Ectodermal cell (in vitro differentiated cells): ENCODE measurements at regions not wholly inside any gene's neighbourhood (a gene's known extent, or its start where the extent isn't known, plus 50 kb on each side); places are given as distances from the start of the nearest gene placed in this dataset.

Experiments used
- H3K27ac ChIP-seq: 2 replicates; pipeline ENCODE4 v1.7.0; 2013; ENCODE audit warnings: mild to moderate bottlenecking, low read depth, low read length; ENCODE audit not compliant: insufficient read depth, poor library complexity, severe bottlenecking
- H3K27me3 ChIP-seq: 2 replicates; pipeline ENCODE4 v1.7.0; 2013; ENCODE audit warnings: mild to moderate bottlenecking, low read length; ENCODE audit not compliant: insufficient read depth, control insufficient read depth, poor library complexity, severe bottlenecking
- H3K36me3 ChIP-seq: one replicate; pipeline ENCODE4 v1.7.0; 2013; ENCODE audit warnings: low read length; ENCODE audit not compliant: control insufficient read depth, insufficient read depth
- H3K4me1 ChIP-seq: one replicate; pipeline ENCODE4 v1.7.0; 2013; ENCODE audit warnings: low read length; ENCODE audit not compliant: control insufficient read depth, insufficient read depth
- H3K4me3 ChIP-seq: 2 replicates; pipeline ENCODE4 v1.7.0; 2013; ENCODE audit warnings: low read depth, low read length, control low read depth; ENCODE audit not compliant: insufficient read depth
- H3K9me3 ChIP-seq: 2 replicates; pipeline ENCODE4 v1.7.0; 2013; ENCODE audit warnings: mild to moderate bottlenecking, low read length, moderate library complexity; ENCODE audit not compliant: control insufficient read depth
- WGBS, 2 experiments: methylation state at CpG; one replicate each; pipeline ENCODE4 v1.1.7; 2013; ENCODE audit warnings: missing lambda C conversion rate in 2 of 2; 5-methylcytosine and 5-hydroxymethylcytosine counted together

- H3K27ac ChIP-seq: no peak overlapping the region
- 80% methylated on average over 2 of the region's 2 CpGs for WGBS, 2 experiments
- H3K27me3 ChIP-seq: no peaks in the 10 kb centered on the region
- H3K9me3 ChIP-seq: no peaks in the 10 kb centered on the region
- H3K4me1 ChIP-seq: peaks cover 7% of the 10 kb centered on the region
- no peak overlapping the region for H3K4me3 ChIP-seq
- H3K36me3 ChIP-seq: no peaks in the 10 kb centered on the region
Measured at GRCh38 chr2:12547566-12548170, 169.1 kb upstream of the TRIB2 start.

GRCh38 chr2:12548906-12549305 lies 167.8 kb upstream of the TRIB2 start:
- Histone ChIP-seq H3K27me3 (no peaks in the 10 kb centered on the region), H3K27ac (no peak overlapping the region), H3K4me1 (peaks cover 16% of the 10 kb centered on the region), H3K36me3 (no peaks in the 10 kb centered on the region), H3K4me3 (no peak overlapping the region), H3K9me3 (no peaks in the 10 kb centered on the region)
- whole genome bisulfite sequencing, 2 experiments: 54 to 89% methylated on average over 2 to 4 of the region's 4 CpGs

GRCh38 chr2:12549641-12550040 lies 167.1 kb upstream of the TRIB2 start:
- Histone ChIP-seq H3K36me3 (no peaks in the 10 kb centered on the region), H3K4me3 (no peak overlapping the region), H3K9me3 (no peaks in the 10 kb centered on the region), H3K27me3 (no peaks in the 10 kb centered on the region), H3K4me1 (peaks cover 24% of the 10 kb centered on the region), H3K27ac (no peak overlapping the region)
- WGBS, 2 experiments: 81 to 92% methylated on average over 1 to 2 of the region's 2 CpGs

GRCh38 chr2:12552092-12552491 lies 164.6 kb upstream of the TRIB2 start:
- Histone ChIP-seq H3K27me3 (no peaks in the 10 kb centered on the region), H3K27ac (no peak overlapping the region), H3K36me3 (no peaks in the 10 kb centered on the region), H3K4me3 (no peak overlapping the region), H3K4me1 (peaks cover 28% of the 10 kb centered on the region), H3K9me3 (no peaks in the 10 kb centered on the region)
- 95 to 98% methylated on average over 7 of the region's 7 CpGs for WGBS, 2 experiments

GRCh38 chr2:12554224-12555011 lies 162.3 kb upstream of the TRIB2 start:
- Histone ChIP-seq H3K9me3 (no peaks in the 10 kb centered on the region), H3K27ac (no peak overlapping the region)
- WGBS, 2 experiments: 58 to 60% methylated on average over 12 of the region's 12 CpGs

GRCh38 chr2:12555012-12555645 lies 161.6 kb upstream of the TRIB2 start:
- H3K27me3 ChIP-seq: no peaks in the 10 kb centered on the region
- H3K4me1 ChIP-seq: peaks cover 21% of the 10 kb centered on the region
- H3K27ac ChIP-seq: no peak overlapping the region
- WGBS, 2 experiments: 49 to 62% methylated on average over 2 of the region's 2 CpGs
- H3K9me3 ChIP-seq: no peaks in the 10 kb centered on the region
- H3K4me3 ChIP-seq: no peak overlapping the region
- H3K36me3 ChIP-seq: no peaks in the 10 kb centered on the region

More at GRCh38 chr2:12554224-12555011, 162.3 kb upstream of the TRIB2 start:
- Histone ChIP-seq H3K4me1 (peaks cover 21% of the 10 kb centered on the region), H3K4me3 (no peak overlapping the region), H3K36me3 (no peaks in the 10 kb centered on the region), H3K27me3 (no peaks in the 10 kb centered on the region)

GRCh38 chr2:12556762-12557161 lies 160.0 kb upstream of the TRIB2 start:
- Histone ChIP-seq H3K9me3 (no peaks in the 10 kb centered on the region), H3K4me3 (no peak overlapping the region), H3K4me1 (peaks cover 21% of the 10 kb centered on the region), H3K27me3 (no peaks in the 10 kb centered on the region), H3K36me3 (no peaks in the 10 kb centered on the region), H3K27ac (no peak overlapping the region)
- WGBS, 2 experiments: 93 to 95% methylated on average over 5 of the region's 5 CpGs

- H3K4me3 ChIP-seq: no peak overlapping the region
- 92 to 98% methylated on average over 4 of the region's 4 CpGs for WGBS, 2 experiments
Measured at GRCh38 chr2:12557688-12558087, 159.0 kb upstream of the TRIB2 start.

GRCh38 chr2:12558519-12558918 lies 158.2 kb upstream of the TRIB2 start:
- Histone ChIP-seq H3K27ac (no peak overlapping the region), H3K9me3 (no peaks in the 10 kb centered on the region), H3K4me3 (no peak overlapping the region), H3K27me3 (no peaks in the 10 kb centered on the region), H3K4me1 (peaks cover 16% of the 10 kb centered on the region), H3K36me3 (no peaks in the 10 kb centered on the region)
- WGBS, 2 experiments: 73 to 83% methylated on average over 2 of the region's 2 CpGs

More at GRCh38 chr2:12557688-12558087, 159.0 kb upstream of the TRIB2 start:
- Histone ChIP-seq H3K36me3 (no peaks in the 10 kb centered on the region), H3K27me3 (no peaks in the 10 kb centered on the region), H3K4me1 (peaks cover 21% of the 10 kb centered on the region), H3K27ac (no peak overlapping the region), H3K9me3 (no peaks in the 10 kb centered on the region)

- 98% methylated on average over 7 to 9 of the region's 9 CpGs for WGBS, 2 experiments
- Histone ChIP-seq H3K27me3 (no peaks in the 10 kb centered on the region), H3K27ac (no peak overlapping the region), H3K36me3 (no peaks in the 10 kb centered on the region), H3K9me3 (no peaks in the 10 kb centered on the region), H3K4me1 (no peaks in the 10 kb centered on the region), H3K4me3 (no peak overlapping the region)
Measured at GRCh38 chr2:12560618-12561017, 156.1 kb upstream of the TRIB2 start.
